ENCODE measurements at regions not wholly inside any gene's neighbourhood (a gene's known extent, or its start where the extent isn't known, plus 50 kb on each side); places are given as distances from the start of the nearest gene placed in this dataset.

DNA sequence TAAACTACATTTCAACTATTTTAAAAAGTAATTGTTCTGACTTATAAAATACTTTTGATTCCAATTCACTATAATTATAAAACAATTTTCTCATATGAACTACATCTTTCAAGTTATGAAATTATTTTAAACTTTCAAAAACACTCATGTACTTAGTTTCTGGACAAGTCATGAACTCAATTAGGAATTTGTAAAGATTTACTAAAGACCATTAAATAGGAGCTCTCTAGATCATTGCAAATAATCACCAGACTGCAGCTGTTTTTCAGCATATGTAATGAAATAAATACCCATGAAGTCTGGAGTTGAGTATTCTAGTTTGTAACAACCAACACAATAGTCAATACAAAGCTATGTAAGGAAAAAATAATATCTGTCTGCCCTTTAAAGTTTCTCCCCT, 605.1 kb upstream of the MIR17HG start:
- Histone ChIP-seq H3K4me1 (no peaks in the 10 kb centered on the region), H3K36me3 (no peaks in the 10 kb centered on the region), H3K4me3 (no peak overlapping the region), H3K27ac (no peak overlapping the region), H3K9me3 (no peaks in the 10 kb centered on the region), H3K27me3 (no peaks in the 10 kb centered on the region)
- no peak for TF ChIP-seq POLR2AphosphoS5 (IDR thresholded peaks at IDR 0.05)
- TF ChIP-seq, protein P1, sequence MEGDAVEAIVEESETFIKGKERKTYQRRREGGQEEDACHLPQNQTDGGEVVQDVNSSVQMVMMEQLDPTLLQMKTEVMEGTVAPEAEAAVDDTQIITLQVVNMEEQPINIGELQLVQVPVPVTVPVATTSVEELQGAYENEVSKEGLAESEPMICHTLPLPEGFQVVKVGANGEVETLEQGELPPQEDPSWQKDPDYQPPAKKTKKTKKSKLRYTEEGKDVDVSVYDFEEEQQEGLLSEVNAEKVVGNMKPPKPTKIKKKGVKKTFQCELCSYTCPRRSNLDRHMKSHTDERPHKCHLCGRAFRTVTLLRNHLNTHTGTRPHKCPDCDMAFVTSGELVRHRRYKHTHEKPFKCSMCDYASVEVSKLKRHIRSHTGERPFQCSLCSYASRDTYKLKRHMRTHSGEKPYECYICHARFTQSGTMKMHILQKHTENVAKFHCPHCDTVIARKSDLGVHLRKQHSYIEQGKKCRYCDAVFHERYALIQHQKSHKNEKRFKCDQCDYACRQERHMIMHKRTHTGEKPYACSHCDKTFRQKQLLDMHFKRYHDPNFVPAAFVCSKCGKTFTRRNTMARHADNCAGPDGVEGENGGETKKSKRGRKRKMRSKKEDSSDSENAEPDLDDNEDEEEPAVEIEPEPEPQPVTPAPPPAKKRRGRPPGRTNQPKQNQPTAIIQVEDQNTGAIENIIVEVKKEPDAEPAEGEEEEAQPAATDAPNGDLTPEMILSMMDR (IDR thresholded peaks at IDR 0.05), result no peak
- no peak for TF ChIP-seq POLR2A (IDR thresholded peaks at IDR 0.05)
- no peak for TF ChIP-seq EP300 (IDR thresholded peaks at IDR 0.05)
- no peak for DNase-seq
- intact Hi-C loops (cut with DNase I), result no loop called here

GRCh38 chr13:90746230-90746629, 601.3 kb upstream of the MIR17HG start:
- DNase-seq, result no peak
- intact Hi-C loops (cut with DNase I), result no loop called here
- Histone ChIP-seq H3K9me3 (no peaks in the 10 kb centered on the region), H3K27ac (no peak overlapping the region), H3K4me3 (no peak overlapping the region), H3K4me1 (no peaks in the 10 kb centered on the region), H3K27me3 (no peaks in the 10 kb centered on the region), H3K36me3 (no peaks in the 10 kb centered on the region)
- WGBS, 2 donors, result 66 to 83% methylated on average over 3 of the region's 3 CpGs
- TF ChIP-seq EP300 (IDR thresholded peaks at IDR 0.05), result no peak
- TF ChIP-seq POLR2AphosphoS5 (IDR thresholded peaks at IDR 0.05), result no peak

DNA sequence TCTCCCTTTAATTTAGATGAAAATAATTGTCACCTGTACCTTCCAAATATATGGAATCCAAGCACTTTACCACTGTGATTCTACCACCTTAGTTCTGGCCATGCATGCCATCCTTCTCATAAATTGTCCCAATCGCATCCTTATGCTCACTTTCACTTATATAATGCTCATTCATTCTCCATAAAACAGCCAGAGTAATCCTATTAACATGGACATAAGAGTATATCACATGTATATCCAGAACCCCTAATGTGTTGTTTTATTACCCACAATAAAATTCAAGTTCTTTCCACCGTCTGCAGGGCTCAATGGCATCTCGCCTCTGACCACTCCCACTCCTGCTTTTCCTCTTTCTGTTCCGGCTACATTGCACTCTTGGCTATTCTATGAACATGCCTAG, 597.5 kb upstream of the MIR17HG start:
- Histone ChIP-seq H3K27me3 (no peaks in the 10 kb centered on the region), H3K36me3 (no peaks in the 10 kb centered on the region), H3K4me3 (no peak overlapping the region), H3K4me1 (no peaks in the 10 kb centered on the region), H3K9me3 (no peaks in the 10 kb centered on the region), H3K27ac (no peak overlapping the region)
- DNase-seq, result no peak
- TF ChIP-seq EP300 (IDR thresholded peaks at IDR 0.05), result no peak
- TF ChIP-seq, protein P1 (IDR thresholded peaks at IDR 0.05), result no peak
- no peak for TF ChIP-seq POLR2A (IDR thresholded peaks at IDR 0.05)
- no peak for TF ChIP-seq POLR2AphosphoS5 (IDR thresholded peaks at IDR 0.05)
- 16 to 67% methylated on average over 4 of the region's 4 CpGs for WGBS, 2 donors
- intact Hi-C loops (cut with DNase I), result no loop called here

DNA sequence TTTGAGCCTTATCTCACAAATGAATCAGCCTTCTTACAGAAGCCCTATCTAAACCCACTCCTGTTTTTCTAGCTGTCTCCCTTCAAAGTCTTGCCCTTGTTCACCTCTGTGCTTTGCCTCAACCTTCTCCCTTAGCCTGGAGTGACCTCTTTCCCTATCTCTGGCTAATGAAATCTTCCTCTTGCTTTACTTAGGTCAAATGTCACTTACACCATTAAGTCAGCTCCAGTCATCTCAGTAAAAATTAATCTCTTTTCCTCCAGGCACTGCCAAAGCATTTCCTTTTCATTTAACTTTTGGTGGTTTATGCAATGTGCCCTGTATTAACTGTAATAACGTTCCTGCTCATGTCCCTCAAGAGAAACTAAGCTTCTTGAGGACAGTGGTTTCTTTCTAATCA, 596.5 kb upstream of the MIR17HG start:
- TF ChIP-seq, protein P1 (IDR thresholded peaks at IDR 0.05), result no peak
- TF ChIP-seq POLR2AphosphoS5 (IDR thresholded peaks at IDR 0.05) (no peak), POLR2A (IDR thresholded peaks at IDR 0.05) (no peak), EP300 (IDR thresholded peaks at IDR 0.05) (no peak)
- Histone ChIP-seq H3K36me3 (no peaks in the 10 kb centered on the region), H3K4me1 (no peaks in the 10 kb centered on the region), H3K9me3 (no peaks in the 10 kb centered on the region), H3K4me3 (no peak overlapping the region), H3K27ac (no peak overlapping the region), H3K27me3 (no peaks in the 10 kb centered on the region)
- WGBS, 2 donors, result 33 to 40% methylated on average over 1 of the region's 1 CpG
- intact Hi-C loops (cut with DNase I), result no loop called here
- no peak for DNase-seq

GRCh38 chr13:90752070-90752469, 595.4 kb upstream of the MIR17HG start:
- Histone ChIP-seq H3K36me3 (no peaks in the 10 kb centered on the region), H3K9me3 (no peaks in the 10 kb centered on the region), H3K27ac (no peak overlapping the region), H3K4me1 (no peaks in the 10 kb centered on the region), H3K27me3 (no peaks in the 10 kb centered on the region), H3K4me3 (no peak overlapping the region)
- no peak for DNase-seq
- TF ChIP-seq POLR2AphosphoS5 (IDR thresholded peaks at IDR 0.05), result no peak
- TF ChIP-seq, protein P1 (IDR thresholded peaks at IDR 0.05), result no peak
- no peak for TF ChIP-seq POLR2A (IDR thresholded peaks at IDR 0.05)
- TF ChIP-seq EP300 (IDR thresholded peaks at IDR 0.05), result no peak
- intact Hi-C loops (cut with DNase I), result no loop called here
- WGBS, 2 donors, result 77 to 81% methylated on average over 1 of the region's 1 CpG

Data from sigmoid colon (tissue), 6 donors.